ENCODE measurements at regions not wholly inside any gene's neighbourhood (a gene's known extent, or its start where the extent isn't known, plus 50 kb on each side); places are given as distances from the start of the nearest gene placed in this dataset.

DNA sequence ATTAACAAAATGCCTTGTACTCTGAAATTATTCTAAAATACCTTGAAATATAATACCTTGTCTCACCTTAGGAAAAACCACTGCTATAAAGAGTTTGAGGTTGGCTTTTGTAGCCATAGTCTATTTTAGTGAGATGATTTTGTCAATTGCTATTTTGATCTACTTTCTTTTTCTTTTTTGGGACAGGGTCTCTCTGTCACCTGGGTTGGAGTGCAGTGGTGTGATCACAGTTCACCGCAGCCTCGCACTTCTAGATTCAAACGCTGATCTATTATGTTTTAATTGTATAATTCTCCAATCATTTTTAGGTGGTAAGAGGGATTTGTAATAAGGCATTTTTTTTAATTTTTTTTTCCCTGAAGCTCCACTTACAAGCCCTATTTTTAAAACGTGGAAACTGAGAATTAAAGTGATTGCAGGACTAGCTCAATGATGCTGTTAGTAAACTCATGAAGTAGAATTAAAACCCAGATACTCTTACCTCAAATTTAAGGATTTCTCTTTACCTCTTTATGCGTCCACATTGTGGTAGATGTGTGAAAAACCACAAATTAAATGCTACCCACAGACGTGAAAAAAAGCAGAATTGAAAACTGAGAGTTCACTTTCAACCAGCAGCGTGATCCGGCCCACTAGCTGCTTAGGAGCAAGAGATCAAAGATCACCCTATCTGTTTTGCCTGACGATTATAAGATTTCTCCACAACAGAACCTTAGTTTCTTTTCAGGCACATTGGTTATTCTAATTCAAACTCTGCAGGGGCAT is 384.2 kb downstream of the CGGBP1 start:
- TF ChIP-seq, protein P1, sequence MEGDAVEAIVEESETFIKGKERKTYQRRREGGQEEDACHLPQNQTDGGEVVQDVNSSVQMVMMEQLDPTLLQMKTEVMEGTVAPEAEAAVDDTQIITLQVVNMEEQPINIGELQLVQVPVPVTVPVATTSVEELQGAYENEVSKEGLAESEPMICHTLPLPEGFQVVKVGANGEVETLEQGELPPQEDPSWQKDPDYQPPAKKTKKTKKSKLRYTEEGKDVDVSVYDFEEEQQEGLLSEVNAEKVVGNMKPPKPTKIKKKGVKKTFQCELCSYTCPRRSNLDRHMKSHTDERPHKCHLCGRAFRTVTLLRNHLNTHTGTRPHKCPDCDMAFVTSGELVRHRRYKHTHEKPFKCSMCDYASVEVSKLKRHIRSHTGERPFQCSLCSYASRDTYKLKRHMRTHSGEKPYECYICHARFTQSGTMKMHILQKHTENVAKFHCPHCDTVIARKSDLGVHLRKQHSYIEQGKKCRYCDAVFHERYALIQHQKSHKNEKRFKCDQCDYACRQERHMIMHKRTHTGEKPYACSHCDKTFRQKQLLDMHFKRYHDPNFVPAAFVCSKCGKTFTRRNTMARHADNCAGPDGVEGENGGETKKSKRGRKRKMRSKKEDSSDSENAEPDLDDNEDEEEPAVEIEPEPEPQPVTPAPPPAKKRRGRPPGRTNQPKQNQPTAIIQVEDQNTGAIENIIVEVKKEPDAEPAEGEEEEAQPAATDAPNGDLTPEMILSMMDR (conservative IDR thresholded peaks at IDR 0.05; ENCODE audit: low read length), result no peak
- TF ChIP-seq EZH2phosphoT487 (IDR thresholded peaks at IDR 0.05; ENCODE audit: borderline replicate concordance), result no peak
